ENCODE measurements at regions not wholly inside any gene's neighbourhood (a gene's known extent, or its start where the extent isn't known, plus 50 kb on each side); places are given as distances from the start of the nearest gene placed in this dataset.

DNA sequence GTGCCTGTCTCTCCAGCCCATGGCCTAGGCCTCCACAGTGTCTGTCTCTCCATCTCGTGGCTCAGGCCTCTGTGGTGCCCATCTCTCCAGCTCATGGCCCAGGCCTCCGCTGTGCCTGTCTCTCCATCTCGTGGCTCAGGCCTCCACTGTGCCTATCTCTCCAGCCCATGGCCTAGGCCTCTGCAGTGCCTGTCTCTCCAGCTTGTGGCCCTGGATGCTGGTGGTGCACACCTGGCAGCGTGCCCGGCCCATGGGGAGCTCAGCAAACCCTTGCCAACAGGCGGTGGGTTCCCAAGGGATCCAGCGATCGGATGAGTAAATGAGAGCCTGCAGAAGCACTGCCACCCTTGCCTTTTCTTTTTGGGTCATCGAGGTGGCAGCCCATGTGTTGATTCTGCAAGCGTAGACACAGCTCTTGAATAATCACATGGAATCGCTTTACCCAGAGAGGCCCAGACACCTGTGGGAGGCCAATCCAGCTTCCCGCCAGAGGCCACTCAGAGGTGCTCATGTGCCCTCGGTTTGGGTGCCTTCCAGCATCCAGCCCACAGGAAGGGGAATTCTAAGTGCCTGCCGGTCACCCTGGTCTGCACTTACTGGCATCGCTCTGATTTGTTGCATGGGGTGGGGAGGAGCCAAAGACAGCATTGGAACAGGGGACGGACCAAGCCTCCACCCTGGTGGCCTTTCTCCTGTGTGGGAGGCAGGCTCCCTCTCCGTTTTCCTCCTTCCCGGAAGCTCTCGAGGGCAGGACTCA, 101.8 kb upstream of the HDAC4 start:
- dilution Hi-C loops (cut with MboI; ENCODE audit: extremely low pct_ligation_motif_present, low sequenced_read_pairs), result no loop called here
- no TSS peak for BruUV-seq (replicated peaks)

More for the DNA sequence above, 101.8 kb upstream of the HDAC4 start:
- Histone ChIP-seq H3K27ac (ENCODE audit: insufficient read depth, low read depth, low read length) (no peak overlapping the region), H3K36me3 (ENCODE audit: control insufficient read depth in 2 of 2, extremely low read depth in 1 of 2, insufficient read depth in 2 of 2, low read length in 2 of 2) (no peaks in the 10 kb centered on the region), H2AFZ (ENCODE audit: low read depth, low read length) (no peak overlapping the region), H3K27me3 (ENCODE audit: control insufficient read depth in 2 of 2, insufficient read depth in 2 of 2, low read length in 2 of 2) (no peaks in the 10 kb centered on the region), H3K4me1 (ENCODE audit: control insufficient read depth, extremely low read depth, insufficient read depth, low read length) (no peaks in the 10 kb centered on the region), H3K9me1 (replicated peaks; ENCODE audit: control insufficient read depth, extremely low read depth, insufficient read depth, low read length) (no peaks in the 10 kb centered on the region), H3K4me3 (replicated peaks in 1 of 3; ENCODE audit: insufficient read depth in 1 of 3, low read depth in 1 of 3, low read length in 3 of 3) (no peak overlapping the region), H3K9ac (replicated peaks; ENCODE audit: extremely low read depth, insufficient read depth, low read length) (no peak overlapping the region), H3K79me2 (ENCODE audit: control insufficient read depth, insufficient read depth, low read length) (no peaks in the 10 kb centered on the region), H3K4me2 (ENCODE audit: insufficient read depth, low read length) (no peak overlapping the region), H3K9me3 (replicated peaks; ENCODE audit: control insufficient read depth, insufficient read depth, low read length) (peaks cover 3% of the 10 kb centered on the region), H4K20me1 (replicated peaks; ENCODE audit: control insufficient read depth, extremely low read depth, insufficient read depth, low read length) (no peaks in the 10 kb centered on the region)
- FAIRE-seq, result no peak
- ChIA-PET POLR2A (no interaction called here), CTCF (no interaction called here)
- DNase-seq (ENCODE audit: low read depth, low spot score), result no peak
- TF ChIP-seq FOS (IDR thresholded peaks at IDR 0.05; ENCODE audit: borderline replicate concordance, insufficient read depth, low read length) (no peak), JUN (IDR thresholded peaks at IDR 0.05; ENCODE audit: borderline replicate concordance, insufficient read depth, insufficient read length, low read depth) (no peak), POLR2A (IDR thresholded peaks at IDR 0.05; ENCODE audit: low read depth, low read length) (no peak), CTCF (IDR thresholded peaks at IDR 0.05; ENCODE audit: extremely low read depth in 1 of 2, insufficient read depth in 1 of 2, low read depth in 1 of 2, low read length in 2 of 2) (no peak), EZH2 (IDR thresholded peaks at IDR 0.05; ENCODE audit: borderline replicate concordance, low read depth, low read length, severe bottlenecking) (no peak), POLR2AphosphoS5 (IDR thresholded peaks at IDR 0.05; ENCODE audit: insufficient read depth, low read depth, low read length) (no peak), MYC (IDR thresholded peaks at IDR 0.05; ENCODE audit: low read depth, low read length) (no peak), GATA2 (IDR thresholded peaks at IDR 0.05; ENCODE audit: insufficient read depth, insufficient read length, low read depth, low read length) (no peak)
- TF ChIP-seq, protein P1, sequence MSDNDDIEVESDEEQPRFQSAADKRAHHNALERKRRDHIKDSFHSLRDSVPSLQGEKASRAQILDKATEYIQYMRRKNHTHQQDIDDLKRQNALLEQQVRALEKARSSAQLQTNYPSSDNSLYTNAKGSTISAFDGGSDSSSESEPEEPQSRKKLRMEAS (IDR thresholded peaks at IDR 0.05; ENCODE audit: insufficient read depth, insufficient read length), result no peak
- intact Hi-C loops (cut with micrococcal nuclease), result no loop called here
